IPS-NIHi11 (cell line): ENCODE measurements at regions not wholly inside any gene's neighbourhood (a gene's known extent, or its start where the extent isn't known, plus 50 kb on each side); places are given as distances from the start of the nearest gene placed in this dataset.
"Not testable (repeated sequence)": the region's sequence is repeated elsewhere in the genome, so short reads cannot be mapped to it uniquely, and the experiment has no call there.

ENCODE experiments used
- DNase-seq: peaks from one replicate; pipeline ENCODE4 v3.0.0; 2012; ENCODE audit warnings: mixed read lengths, low spot score

DNA sequence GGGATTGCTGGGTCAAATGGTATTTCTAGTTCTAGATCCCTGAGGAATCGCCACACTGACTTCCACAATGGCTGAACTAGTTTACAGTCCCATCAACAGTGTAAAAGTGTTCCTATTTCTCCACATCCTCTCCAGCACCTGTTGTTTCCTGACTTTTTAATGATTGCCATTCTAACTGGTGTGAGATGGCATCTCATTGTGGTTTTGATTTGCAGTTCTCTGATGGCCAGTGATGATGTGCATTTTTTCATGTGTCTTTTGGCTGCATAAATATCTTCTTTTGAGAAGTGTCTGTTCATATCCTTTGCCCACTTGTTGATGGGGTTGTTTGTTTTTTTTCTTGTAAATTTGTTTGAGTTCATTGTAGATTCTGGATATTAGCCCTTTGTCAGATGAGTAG is 220.3 kb downstream of the NPR3 start:
- DNase-seq: not testable (repeated sequence)

DNA sequence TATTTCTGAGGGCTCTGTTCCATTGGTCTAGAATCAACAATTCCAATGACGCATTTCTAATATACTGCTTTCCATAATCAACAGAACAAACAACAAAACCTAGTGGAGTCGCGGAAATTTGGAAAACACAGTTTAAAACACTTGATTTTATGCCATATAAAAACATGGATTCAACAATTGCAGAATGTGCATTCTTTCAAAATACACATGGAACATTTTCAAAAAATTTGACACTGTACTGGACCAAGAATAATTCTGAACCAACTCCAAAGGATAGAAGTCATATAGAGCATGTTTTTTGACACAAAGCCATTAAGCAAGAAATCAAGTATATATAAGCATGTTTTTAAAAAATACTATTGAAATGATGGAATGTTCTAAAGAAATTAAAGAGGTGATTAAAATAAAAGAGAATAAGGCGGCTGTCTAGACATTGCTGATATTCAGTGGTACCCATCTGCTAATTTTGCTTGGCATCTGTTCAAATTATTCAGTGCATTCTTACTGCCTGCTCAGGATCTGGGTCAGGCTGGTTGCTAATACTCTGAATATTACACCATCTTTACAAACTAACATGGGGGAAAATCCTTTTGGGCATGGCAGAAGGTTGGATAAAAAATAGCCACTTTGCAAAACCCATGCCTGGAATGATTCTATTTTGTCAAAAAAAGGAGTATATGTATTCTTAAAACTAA is 221.3 kb downstream of the NPR3 start:
- no peak for DNase-seq

DNA sequence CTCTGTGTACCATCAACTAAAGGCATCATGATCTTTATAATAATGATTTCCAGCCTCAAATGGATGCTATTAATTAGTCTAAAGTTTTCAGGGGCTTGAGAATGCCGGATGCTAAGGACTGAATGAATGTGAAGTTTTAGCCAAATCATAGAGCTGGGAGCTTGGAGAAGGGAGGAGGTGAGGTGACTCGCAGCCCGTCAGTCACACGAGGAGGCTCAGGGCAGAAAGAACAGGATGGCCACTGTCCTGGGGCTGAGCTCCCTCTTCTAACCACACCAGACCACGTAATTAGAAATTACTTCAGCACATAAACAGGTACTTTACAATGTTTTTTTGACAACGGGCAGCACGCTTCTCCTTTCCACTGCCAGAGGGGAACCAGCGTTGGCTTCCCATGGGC is 222.6 kb downstream of the NPR3 start:
- no peak for DNase-seq

DNA sequence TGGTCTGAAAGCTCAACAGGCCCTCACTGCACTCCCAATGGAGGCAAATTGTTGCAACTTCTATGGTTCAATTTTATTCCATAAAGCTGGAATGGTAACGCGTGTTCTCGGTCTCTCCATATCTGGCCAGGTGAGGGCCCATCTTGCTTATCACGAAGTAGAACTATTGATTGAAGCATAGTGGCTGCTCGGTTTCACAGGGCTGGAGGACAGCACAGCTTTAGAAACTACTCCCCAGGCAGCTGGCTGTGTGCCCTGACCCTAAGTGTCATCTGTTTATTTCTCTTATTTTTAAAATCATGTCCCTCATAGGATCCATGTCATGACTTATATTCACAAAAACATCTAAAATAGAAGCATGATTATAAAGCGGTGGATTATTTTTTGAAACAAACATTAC is 223.4 kb downstream of the NPR3 start:
- no peak for DNase-seq

DNA sequence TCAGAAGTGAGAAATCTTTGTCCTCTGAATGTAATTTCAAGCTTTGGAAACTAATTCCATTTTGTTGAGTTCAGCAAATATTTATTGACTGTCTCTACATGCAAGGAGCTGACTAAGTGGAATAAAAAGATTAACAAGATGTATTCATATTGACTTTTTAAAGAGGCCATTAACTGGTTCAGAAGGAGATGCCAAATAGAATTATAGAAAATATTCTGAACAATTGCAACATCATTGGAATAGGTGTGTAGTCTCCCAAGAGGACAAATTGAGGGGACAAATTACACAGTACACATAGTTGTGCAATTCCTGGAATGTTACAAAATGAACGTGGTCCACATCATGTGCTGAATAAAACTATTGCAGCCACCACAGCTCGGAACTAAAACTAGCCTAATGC is 224.2 kb downstream of the NPR3 start:
- DNase-seq: no peak

DNA sequence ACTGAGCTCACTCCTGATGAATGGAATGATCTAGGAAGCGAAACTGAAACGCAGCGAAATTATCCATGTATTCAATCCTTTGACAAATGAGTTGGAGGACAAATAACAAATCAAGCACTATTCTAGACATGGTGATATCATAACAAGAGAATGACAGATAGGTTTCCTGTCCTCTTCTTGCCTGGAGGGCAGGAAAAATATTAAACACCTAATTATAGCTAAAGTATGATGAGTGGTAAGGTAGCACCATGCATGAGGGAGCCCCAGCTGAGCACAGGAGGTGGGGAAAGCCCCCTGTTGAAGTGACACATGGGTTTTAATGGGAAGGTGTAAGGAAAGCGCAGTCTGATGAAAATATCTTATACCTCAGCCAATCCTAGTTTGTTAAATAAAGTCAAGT is 225.2 kb downstream of the NPR3 start:
- no peak for DNase-seq

DNA sequence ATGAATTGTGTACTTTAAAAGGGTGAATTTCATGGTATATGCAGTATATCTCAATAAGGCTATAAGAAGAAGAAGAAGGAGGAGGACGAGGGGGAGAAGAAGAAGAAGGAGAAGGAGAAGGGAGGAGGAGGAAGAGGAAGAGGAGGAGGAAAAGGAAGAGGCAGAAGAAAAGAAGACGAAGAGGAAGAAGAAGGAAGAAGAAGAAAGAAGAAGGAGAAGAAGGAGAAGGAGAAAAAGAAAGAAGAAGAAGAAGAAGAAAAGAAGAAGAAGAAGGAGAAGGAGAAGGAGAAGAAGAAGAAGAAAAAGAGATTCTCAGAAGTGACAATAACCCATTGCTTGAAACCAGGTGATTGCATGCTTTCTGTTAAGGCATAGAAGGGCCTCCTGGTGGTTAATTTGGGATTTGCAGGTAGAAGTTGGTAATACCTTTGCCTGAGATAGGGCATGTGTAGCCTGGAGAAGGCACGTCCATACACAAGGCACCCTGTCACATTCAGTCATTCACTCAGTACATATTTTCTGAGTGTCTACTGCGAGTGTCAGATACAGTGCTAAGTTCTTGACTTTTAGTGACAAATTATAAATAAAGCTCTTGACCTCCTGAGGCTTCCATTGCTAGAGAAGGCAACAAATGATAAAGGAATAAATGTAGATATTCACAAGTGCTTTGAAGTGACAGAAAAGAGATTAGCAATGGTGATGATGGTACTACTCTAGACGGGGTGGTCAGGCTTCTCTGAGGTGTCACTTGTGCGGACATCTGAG is 231.3 kb downstream of the NPR3 start:
- DNase-seq: peak; percentile 66

DNA sequence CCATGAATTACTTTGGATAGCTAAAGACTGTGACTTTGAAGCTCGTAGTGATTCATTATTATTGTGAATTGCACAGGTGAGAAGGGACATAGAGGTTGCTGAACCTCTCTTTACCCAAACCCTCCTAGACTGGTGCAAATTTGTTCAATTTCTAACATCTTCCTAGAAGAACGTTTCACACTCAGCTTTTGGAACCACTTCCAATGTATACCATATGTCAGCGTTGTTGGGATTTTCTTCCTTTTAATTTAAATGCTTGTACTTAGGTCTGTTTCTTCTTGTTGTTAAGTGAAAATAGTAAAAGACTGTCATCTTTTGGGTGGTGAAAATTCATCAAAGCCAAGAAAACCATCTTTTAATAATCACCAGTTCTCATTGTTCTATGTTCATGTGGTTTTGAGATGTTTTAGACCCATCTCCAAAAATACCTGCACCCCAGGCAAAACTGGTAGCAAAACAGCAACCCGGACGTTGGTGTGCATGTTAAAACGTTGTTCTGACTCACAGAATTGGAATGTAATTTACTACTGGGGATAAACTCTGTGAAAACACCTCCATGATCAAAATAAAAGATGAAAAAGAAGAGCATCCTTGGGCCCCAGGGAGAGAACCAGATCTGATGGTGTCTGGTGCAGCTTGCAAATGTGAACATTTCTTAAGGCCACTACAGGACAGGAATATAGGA is 238.3 kb downstream of the NPR3 start:
- no peak for DNase-seq

DNA sequence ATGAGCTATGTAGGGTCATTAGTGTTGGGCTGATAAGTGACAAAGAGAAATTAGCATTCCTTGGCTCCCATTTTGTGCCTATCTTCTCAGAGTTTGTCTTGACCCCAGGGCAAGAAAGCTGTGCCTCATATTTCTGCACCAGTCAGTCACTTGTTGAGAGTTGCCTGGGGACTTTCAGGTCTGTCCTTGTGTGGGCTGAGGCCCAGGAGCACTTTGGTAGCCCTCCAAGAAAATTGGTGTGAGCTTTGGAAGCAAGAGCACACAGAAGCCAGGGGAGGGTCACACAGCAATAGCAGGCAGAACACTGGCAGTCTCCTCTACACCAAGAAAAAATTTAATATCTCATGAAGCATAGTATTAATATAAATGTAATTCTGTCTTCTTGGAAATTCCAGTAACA is 239.9 kb downstream of the NPR3 start:
- DNase-seq: no peak

DNA sequence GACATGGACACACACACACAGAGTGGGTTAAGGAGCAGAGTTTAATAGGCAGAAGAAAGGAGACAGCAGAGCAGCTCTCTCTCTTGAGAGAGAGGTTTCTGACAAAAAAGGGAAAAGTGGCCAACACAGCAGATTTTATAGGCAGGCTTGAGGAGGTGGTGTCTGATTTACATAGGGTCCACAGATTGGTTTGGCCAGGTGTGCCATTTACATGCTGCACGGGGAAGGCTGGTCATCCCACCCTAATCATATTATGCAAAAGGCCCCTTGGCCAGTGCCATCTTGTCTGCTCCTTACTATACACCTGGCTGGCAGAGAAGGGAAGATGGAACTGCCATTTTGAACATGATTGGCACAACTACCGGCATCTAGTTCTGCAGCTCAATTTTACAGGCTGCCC is 240.8 kb downstream of the NPR3 start:
- no peak for DNase-seq

DNA sequence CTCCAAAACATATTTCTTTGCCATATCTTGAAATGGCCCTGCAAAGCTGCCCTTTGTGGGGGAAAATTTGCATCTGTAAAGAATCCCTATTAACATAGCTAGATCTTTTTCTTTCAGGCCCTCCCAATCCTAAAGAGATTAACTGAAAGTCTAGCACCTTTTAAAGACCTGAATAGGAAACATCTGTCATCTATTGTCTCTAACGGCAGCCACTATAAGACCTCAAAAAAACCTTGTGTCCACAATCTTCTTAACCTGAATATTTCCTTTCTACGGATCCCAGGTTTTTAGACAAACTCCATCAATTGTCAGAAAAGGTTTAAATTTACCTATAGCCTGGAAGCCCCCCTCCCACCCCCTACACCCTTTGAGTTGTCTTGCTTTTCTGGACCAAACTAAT is 241.3 kb downstream of the NPR3 start:
- DNase-seq: not testable (repeated sequence)

DNA sequence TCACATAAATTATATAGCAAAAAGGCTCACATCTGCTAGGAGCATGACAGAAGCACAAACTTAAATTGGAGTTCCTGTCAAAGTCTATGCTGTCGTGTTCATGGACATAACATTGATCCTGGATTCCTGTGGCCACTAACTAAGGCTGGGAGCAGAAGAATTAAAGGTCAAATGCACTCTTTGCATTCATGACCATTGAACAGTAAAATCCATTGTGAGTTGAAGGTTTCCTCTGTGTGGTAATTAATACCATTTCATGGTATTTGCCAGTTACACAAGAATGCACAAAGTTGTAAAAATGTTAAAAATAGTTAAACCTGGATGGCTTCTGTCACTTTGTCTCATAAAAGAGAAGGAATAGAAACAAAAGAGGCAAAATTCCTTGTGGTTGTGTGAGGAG is 242.6 kb downstream of the NPR3 start:
- no peak for DNase-seq

DNA sequence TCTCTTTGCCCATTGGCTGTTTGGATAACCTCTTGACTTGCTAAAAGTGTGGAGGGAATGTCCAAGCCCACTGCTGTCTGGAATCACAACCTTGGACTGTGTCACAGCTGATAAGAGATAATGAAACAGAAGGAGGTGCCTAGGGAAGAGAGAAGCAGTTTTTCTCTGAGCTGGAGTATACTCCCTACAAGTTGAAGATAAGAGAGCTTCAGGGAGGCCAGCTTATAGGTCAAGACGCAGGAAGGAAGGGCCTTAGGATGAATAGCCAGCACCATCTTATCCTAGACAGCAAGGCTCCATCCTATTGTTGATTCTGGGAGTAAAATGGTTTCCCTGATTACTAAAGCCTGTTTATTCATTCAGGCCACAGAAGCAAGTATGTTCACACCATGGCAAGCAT is 244.7 kb downstream of the NPR3 start:
- DNase-seq: no peak

DNA sequence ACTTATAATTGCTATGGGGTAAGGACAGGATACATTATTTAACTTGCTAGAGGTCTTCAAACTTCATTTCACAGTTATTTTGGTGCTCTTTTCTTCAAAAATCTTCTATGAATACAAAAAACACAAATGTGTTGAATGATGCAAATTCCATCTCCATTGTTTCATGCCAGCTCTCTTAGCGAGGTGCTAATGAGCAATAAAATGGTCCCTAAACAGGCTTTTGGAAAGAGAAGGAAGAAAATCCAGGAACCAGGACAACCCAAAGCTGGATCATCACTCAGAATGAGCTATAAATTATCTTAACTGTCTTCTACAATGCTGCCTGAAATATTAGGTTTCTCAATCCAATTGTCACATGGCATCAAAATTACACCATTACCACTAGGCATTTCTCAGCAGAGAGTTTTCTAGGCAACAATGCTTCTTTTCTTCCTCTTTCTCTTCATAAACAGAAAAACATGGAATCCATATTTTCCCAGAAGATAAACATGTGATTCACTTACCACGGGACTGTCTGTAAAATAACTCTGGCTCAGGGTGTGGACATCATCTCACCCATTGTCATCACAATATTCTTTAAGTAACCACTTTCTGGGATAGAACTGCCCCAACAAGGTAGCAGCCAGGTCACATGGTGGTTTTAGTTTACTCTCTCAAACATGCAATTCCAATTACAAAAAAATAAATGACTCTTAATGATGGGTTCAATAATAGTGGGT is 249.4 kb downstream of the NPR3 start:
- no peak for DNase-seq

DNA sequence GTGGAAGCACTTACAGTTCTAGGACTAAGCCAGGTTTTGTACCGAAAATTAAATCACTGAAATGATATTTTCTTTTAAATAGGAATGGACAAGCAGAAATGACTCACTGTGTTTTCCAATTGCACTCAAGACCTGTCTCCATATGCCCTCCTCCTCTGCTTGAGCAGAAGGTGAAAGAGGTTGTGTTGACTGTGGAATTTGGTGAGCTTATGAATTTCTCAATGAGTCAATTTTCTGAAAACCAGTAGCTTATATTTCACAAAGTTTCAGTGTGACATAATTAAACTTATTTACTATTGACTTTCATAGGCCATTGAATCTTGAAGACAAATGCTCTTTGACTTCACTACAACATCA is 249.9 kb downstream of the NPR3 start:
- DNase-seq: no peak

DNA sequence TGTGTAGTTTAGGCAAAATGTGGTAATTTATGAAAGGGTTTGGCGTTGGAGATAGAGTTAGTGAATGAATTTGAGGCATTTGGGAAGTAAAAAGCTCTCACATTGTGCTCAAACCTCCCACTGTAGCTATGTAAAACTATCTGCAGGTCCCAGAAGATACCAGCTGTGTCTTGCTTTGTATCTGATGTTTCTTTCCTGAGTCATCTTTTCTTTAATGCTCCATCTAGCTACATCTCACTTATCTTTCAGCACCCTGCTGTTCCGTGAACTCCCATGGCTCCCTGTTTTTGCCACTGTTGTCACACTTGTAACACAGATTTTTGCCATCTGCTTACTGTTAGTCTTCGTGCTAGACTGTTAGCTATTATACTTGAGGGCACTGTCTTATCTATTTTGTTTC is 253.1 kb downstream of the NPR3 start:
- DNase-seq: no peak

DNA sequence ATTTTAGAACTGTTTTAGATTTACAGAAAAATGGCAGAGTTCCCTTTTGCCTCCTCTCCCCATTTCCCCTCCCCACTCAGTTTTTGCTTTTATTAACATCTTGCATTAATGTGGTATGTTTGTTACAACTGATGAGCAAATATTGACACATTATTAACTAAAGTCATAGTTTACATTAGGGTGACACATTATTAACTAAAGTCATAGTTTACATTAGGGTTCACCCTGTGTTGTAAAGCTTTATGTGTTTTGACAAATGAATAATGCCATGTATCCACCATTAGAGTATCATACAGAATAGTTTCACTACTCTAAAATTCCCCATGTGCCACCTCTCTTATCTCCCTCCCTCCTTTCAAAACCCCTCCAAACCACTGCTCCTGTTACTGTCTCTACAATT is 262.5 kb downstream of the NPR3 start:
- no peak for DNase-seq

DNA sequence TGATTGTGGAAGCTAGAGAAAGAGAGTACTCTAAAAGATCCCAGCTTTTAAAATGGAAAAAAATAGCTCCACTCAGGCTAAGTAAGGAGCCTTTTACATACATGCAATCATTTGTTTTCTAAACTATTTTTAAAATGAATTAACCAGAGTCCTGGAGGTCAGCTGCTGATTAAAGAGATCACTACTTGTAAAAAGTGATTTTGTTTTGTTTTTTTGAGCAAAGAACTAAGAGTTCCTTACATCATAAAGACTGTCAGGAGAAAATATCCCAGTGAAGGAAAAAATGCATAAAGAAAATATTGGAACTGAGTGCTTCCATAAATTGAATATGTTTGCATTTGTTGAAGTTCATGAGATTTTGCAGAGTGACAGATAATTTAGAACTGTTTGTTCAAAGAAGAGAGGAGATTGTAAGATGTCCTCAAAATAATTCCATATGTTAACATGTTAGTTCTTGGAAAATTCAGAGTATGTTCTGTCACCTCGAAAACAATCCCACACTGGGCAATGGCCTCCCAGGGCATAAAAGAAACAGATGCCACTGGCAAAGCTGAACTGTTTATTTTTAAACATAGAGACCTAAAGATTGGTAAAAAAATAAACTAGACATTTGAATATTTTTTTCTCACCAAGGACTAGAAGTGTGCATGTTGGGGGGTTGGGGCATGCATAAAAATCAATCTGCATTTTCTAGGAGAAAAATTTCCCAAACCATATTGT is 264.7 kb downstream of the NPR3 start:
- DNase-seq: no peak

DNA sequence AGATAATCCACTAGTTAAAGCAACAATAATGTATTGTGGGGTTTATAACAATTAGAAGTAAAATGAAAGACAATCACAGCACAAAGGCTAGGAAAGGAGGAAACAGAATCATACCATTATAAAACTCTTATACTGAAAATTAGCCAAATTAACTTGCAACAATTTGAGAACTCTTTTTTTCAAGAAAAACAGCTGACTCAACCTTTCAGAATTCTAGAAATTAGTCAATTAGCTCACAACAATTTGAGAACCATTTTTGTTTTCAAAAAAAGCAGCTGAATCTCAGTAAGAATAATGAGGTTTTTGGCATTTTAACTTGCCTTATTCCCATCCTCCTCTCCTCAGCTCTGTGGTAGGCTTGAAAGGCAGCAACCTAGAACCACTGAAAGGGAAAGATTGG is 269.9 kb downstream of the NPR3 start:
- no peak for DNase-seq

DNA sequence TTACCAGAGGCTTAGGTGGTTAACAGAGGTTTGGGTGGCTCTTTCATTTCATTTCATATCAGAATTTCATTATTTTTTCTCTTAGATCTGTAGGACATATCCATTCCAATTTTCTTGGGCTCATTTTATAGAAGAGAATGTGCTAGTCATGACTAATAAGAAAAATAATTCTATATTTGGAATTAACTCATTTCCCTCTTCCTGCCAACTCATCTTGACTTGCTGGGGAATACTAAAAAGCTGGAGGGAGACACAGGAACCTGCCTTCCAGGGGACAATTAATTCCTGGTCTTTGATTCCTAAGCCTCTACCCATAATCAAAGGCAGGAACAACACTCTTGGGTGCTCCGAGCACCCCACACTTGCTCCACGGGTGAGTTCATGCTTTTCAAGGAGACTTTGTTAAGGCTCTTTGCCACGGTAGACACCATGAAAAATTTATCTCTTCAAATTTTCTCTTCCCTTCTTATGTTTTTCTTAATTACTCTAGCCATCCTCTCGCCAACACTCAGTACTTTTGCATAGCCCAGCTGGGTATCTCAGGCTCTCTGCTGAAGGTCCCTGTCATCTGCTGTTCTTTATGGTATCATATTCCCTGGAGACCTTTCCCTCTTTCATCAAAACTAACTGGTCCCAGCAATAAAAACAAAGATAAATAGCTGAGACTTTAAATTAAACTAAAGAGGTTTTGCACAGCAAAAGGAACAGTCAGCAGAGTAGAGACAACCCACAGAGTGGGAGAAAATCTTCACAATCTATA is 273.9 kb downstream of the NPR3 start:
- no peak for DNase-seq

DNA sequence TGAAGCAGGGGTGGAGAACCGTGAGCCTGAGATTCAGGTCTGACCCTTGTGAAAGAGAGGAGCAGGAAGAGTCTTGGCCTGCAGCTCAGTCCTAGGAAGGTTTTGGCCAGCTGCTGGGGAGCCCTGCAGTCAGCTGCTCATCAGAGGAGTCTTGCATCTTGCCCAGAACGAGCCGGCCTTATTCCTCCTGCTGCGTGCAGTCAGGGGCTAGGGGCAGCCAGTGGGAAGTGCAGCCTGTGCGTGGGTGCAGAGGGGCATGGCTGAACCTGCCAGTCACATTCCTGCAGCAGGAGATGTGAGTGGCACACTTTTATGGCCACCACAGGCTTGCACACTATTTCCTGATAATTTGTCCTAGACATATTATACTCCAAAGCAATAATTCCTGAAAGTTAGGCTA is 278.7 kb downstream of the NPR3 start:
- no peak for DNase-seq
